Neural progenitor cell (in vitro differentiated cells): ENCODE measurements at regions not wholly inside any gene's neighbourhood (a gene's known extent, or its start where the extent isn't known, plus 50 kb on each side); places are given as distances from the start of the nearest gene placed in this dataset.
A peak's percentile ranks its signal among the peaks of the same experiment; 100 is the strongest.

ENCODE experiments used
- DNase-seq: peaks from one replicate; pipeline ENCODE4 v3.0.0-alpha.2; 2016; ENCODE audit warnings: low spot score
- H2AFZ ChIP-seq: fragments of 200-600 bp; sonication (generic); replicated peaks from 2 replicates; pipeline ENCODE4 v1.6.1; 2016; ENCODE audit warnings: antibody characterized with exemption
- H3F3A ChIP-seq: fragments of 200-600 bp; sonication (generic); 2 replicates; pipeline ENCODE4 v1.6.1; 2016; ENCODE audit warnings: antibody characterized with exemption, low read depth
- H3K27ac ChIP-seq: fragments of 200-600 bp; sonication (generic); 2 replicates; pipeline ENCODE4 v1.5.1; 2016; ENCODE audit warnings: mild to moderate bottlenecking
- H3K27me3 ChIP-seq: fragments of 200-600 bp; sonication (generic); 2 replicates; pipeline ENCODE4 v1.6.1; 2016; ENCODE audit warnings: mild to moderate bottlenecking, moderate library complexity
- H3K36me3 ChIP-seq: fragments of 200-600 bp; sonication (generic); 2 replicates; pipeline ENCODE4 v1.5.1; 2016
- H3K4me1 ChIP-seq: fragments of 200-600 bp; sonication (generic); 2 replicates; pipeline ENCODE4 v1.6.1; 2016; ENCODE audit warnings: mixed run types
- H3K4me2 ChIP-seq: fragments of 200-600 bp; sonication (generic); 2 replicates; pipeline ENCODE4 v1.6.1; 2016
- H3K4me3 ChIP-seq: fragments of 200-600 bp; sonication (generic); 2 replicates; pipeline ENCODE4 v1.5.1; 2016
- H3K79me2 ChIP-seq: fragments of 200-600 bp; sonication (generic); 2 replicates; pipeline ENCODE4 v1.6.1; 2016; ENCODE audit warnings: low read depth
- H3K9ac ChIP-seq: fragments of 200-600 bp; sonication (generic); 2 replicates; pipeline ENCODE4 v1.6.1; 2016
- H3K9me3 ChIP-seq: fragments of 200-600 bp; sonication (generic); 2 replicates; pipeline ENCODE4 v1.5.1; 2016; ENCODE audit warnings: low read depth
- H4K20me1 ChIP-seq: fragments of 200-600 bp; sonication (generic); 2 replicates; pipeline ENCODE4 v1.6.1; 2016; ENCODE audit warnings: low read depth
- H3K27ac Mint-ChIP-seq: 3 replicates; pipeline ENCODE4 v1.8.0; 2021; ENCODE audit warnings: mixed read lengths
- H3K27me3 Mint-ChIP-seq: 2 replicates; pipeline ENCODE4 v1.8.0; 2022; ENCODE audit warnings: low read depth, mild to moderate bottlenecking, inconsistent platforms, moderate library complexity, mixed read lengths; ENCODE audit not compliant: insufficient read depth
- H3K36me3 Mint-ChIP-seq: 3 replicates; pipeline ENCODE4 v1.8.0; 2021; ENCODE audit warnings: mixed read lengths
- H3K4me1 Mint-ChIP-seq: 3 replicates; pipeline ENCODE4 v1.8.0; 2021; ENCODE audit warnings: mixed read lengths
- H3K4me3 Mint-ChIP-seq: 3 replicates; pipeline ENCODE4 v1.8.0; 2021; ENCODE audit warnings: mild to moderate bottlenecking, moderate library complexity, mixed read lengths
- H3K9me3 Mint-ChIP-seq: 3 replicates; pipeline ENCODE4 v1.8.0; 2020; ENCODE audit warnings: mixed read lengths
- CTCF ChIP-seq: fragments of 200-600 bp; sonication (generic); IDR thresholded peaks from 2 replicates; pipeline ENCODE4 v1.5.1; 2017; ENCODE audit warnings: antibody characterized with exemption, mild to moderate bottlenecking
- EZH2 ChIP-seq: fragments of 200-600 bp; sonication (generic); IDR thresholded peaks from 2 replicates; pipeline ENCODE4 v1.6.1; 2017; ENCODE audit warnings: antibody characterized with exemption, mild to moderate bottlenecking, moderate library complexity
- EZH2phosphoT487 ChIP-seq: fragments of 200-600 bp; sonication (generic); IDR thresholded peaks from 2 replicates; pipeline ENCODE4 v1.6.1; 2017; ENCODE audit warnings: antibody characterized with exemption

GRCh38 chr17:79237448-79238053, 162.9 kb downstream of the ENGASE start:
- H3K36me3 Mint-ChIP-seq: no peaks in the 10 kb centered on the region
- no peak overlapping the region for H3K4me2 ChIP-seq
- no peak overlapping the region for H3K4me3 ChIP-seq
- no peak overlapping the region for H3K27ac Mint-ChIP-seq
- TF ChIP-seq EZH2: no peak
- TF ChIP-seq CTCF: no peak
- no peak for TF ChIP-seq EZH2phosphoT487
- no peak overlapping the region for H3K9ac ChIP-seq
- H3K27ac ChIP-seq: no peak overlapping the region
- no peak for DNase-seq
- no peaks in the 10 kb centered on the region for H3K79me2 ChIP-seq
- no peak overlapping the region for H3K4me3 Mint-ChIP-seq
- no peaks in the 10 kb centered on the region for H3K9me3 Mint-ChIP-seq
- H3K4me1 Mint-ChIP-seq: no peaks in the 10 kb centered on the region
- H3K9me3 ChIP-seq: no peaks in the 10 kb centered on the region
- no peaks in the 10 kb centered on the region for H3K4me1 ChIP-seq
- H4K20me1 ChIP-seq: no peaks in the 10 kb centered on the region
- H3K27me3 Mint-ChIP-seq: peaks cover 4% of the 10 kb centered on the region
- H3K27me3 ChIP-seq: no peaks in the 10 kb centered on the region
- H3K36me3 ChIP-seq: no peaks in the 10 kb centered on the region
- H2AFZ ChIP-seq: no peak overlapping the region
- H3F3A ChIP-seq: no peaks in the 10 kb centered on the region

- TF ChIP-seq CTCF (no peak), EZH2phosphoT487 (no peak), EZH2 (no peak)
- H3K4me3 ChIP-seq: no peak overlapping the region
- no peaks in the 10 kb centered on the region for H4K20me1 ChIP-seq
- H3K79me2 ChIP-seq: no peaks in the 10 kb centered on the region
- H3K4me1 ChIP-seq: no peaks in the 10 kb centered on the region
- no peak overlapping the region for H2AFZ ChIP-seq
- no peak overlapping the region for H3K4me3 Mint-ChIP-seq
- no peak overlapping the region for H3K4me2 ChIP-seq
- H3K27me3 Mint-ChIP-seq: peaks cover 6% of the 10 kb centered on the region
- H3K9me3 ChIP-seq: no peaks in the 10 kb centered on the region
- H3K36me3 Mint-ChIP-seq: no peaks in the 10 kb centered on the region
- H3F3A ChIP-seq: no peaks in the 10 kb centered on the region
- no peak for DNase-seq
- H3K9me3 Mint-ChIP-seq: no peaks in the 10 kb centered on the region
- no peak overlapping the region for H3K27ac Mint-ChIP-seq
- no peaks in the 10 kb centered on the region for H3K4me1 Mint-ChIP-seq
- no peaks in the 10 kb centered on the region for H3K27me3 ChIP-seq
- H3K36me3 ChIP-seq: no peaks in the 10 kb centered on the region
- no peak overlapping the region for H3K27ac ChIP-seq
- no peak overlapping the region for H3K9ac ChIP-seq
Measured at GRCh38 chr17:79235808-79236207, 161.2 kb downstream of the ENGASE start.

GRCh38 chr17:79233916-79234551, 159.4 kb downstream of the ENGASE start:
- Histone ChIP-seq H3F3A (no peaks in the 10 kb centered on the region), H3K27me3 (no peaks in the 10 kb centered on the region), H2AFZ (peak overlapping the region; percentile 9), H3K9me3 (no peaks in the 10 kb centered on the region), H3K27ac (no peak overlapping the region), H3K4me2 (no peak overlapping the region), H3K79me2 (no peaks in the 10 kb centered on the region), H3K36me3 (no peaks in the 10 kb centered on the region), H3K4me1 (no peaks in the 10 kb centered on the region), H4K20me1 (no peaks in the 10 kb centered on the region), H3K4me3 (no peak overlapping the region), H3K9ac (no peak overlapping the region)
- H3K9me3 Mint-ChIP-seq: no peaks in the 10 kb centered on the region
- DNase-seq: no peak
- no peaks in the 10 kb centered on the region for H3K36me3 Mint-ChIP-seq
- no peak overlapping the region for H3K4me3 Mint-ChIP-seq
- no peak overlapping the region for H3K27ac Mint-ChIP-seq
- TF ChIP-seq EZH2 (no peak), EZH2phosphoT487 (no peak), CTCF (no peak)
- no peaks in the 10 kb centered on the region for H3K4me1 Mint-ChIP-seq
- H3K27me3 Mint-ChIP-seq: peaks cover 6% of the 10 kb centered on the region
